Prostate gland (tissue), 2 donors: ENCODE measurements at regions not wholly inside any gene's neighbourhood (a gene's known extent, or its start where the extent isn't known, plus 50 kb on each side); places are given as distances from the start of the nearest gene placed in this dataset.

Source experiments
- CTCF ChIP-seq, 4 experiments: fragments of 200-600 bp in 2 of 4; fragments of 450-650 bp in 2 of 4; sonication (generic) in 2 of 4; IDR thresholded peaks; 1 replicate in 3 of 4; 2 replicates in 1 of 4; pipeline ENCODE4 v1.5.1; 2016 to 2019; ENCODE audit warnings: antibody characterized with exemption in 4 of 4, mild to moderate bottlenecking in 2 of 4, moderate library complexity in 2 of 4
- POLR2A ChIP-seq: fragments of 450-650 bp; IDR thresholded peaks from one replicate; pipeline ENCODE4 v1.6.1; 2016; ENCODE audit warnings: antibody characterized with exemption, mild to moderate bottlenecking
- POLR2AphosphoS5 ChIP-seq: sonication (generic); formaldehyde crosslinking; IDR thresholded peaks from one replicate; pipeline ENCODE4 v1.6.1; 2017; ENCODE audit warnings: antibody characterized with exemption

GRCh38 chr2:120860579-120860922 is 124.9 kb downstream of the GLI2 start:
- TF ChIP-seq CTCF (IDR thresholded peaks at IDR 0.05) (no peak), POLR2AphosphoS5 (no peak), POLR2A (no peak)
